CD8-positive, alpha-beta memory T cell (primary cell): ENCODE measurements at regions not wholly inside any gene's neighbourhood (a gene's known extent, or its start where the extent isn't known, plus 50 kb on each side); places are given as distances from the start of the nearest gene placed in this dataset.

Experiments
- CTCF ChIA-PET: fragments of 350-600 bp; sonication (Branson Sonifier 250); formaldehyde crosslinking; loops from one replicate; lab custom pipeline; 2021; ENCODE audit warnings: antibody characterized with exemption; lab: Charles Lee
- POLR2A ChIA-PET: fragments of 350-600 bp; sonication (Branson Sonifier 250); formaldehyde crosslinking; loops from one replicate; lab custom pipeline; 2021; ENCODE audit warnings: antibody characterized with exemption; lab: Charles Lee
- DNase-seq, 5 donors: peaks; one replicate each; pipeline versions ENCODE4 v3.0.0 to v3.0.0-alpha.2; 2020 to 2022; ENCODE audit warnings: mixed read lengths in 1 of 5
- H3K27ac ChIP-seq: one replicate; pipeline ENCODE4 v1.7.0; 2013; ENCODE audit warnings: low read depth, mild to moderate bottlenecking, low read length, moderate library complexity
- H3K27me3 ChIP-seq: 2 replicates; pipeline ENCODE4 v1.7.0; 2013; ENCODE audit warnings: low read length, mild to moderate bottlenecking; ENCODE audit not compliant: insufficient read depth, poor library complexity, severe bottlenecking
- H3K36me3 ChIP-seq: 2 replicates; pipeline ENCODE4 v1.7.0; 2013; ENCODE audit warnings: mild to moderate bottlenecking, low read length, moderate library complexity; ENCODE audit not compliant: insufficient read depth
- H3K4me1 ChIP-seq: 2 replicates; pipeline ENCODE4 v1.7.0; 2013; ENCODE audit warnings: mild to moderate bottlenecking, low read length, moderate library complexity; ENCODE audit not compliant: insufficient read depth
- H3K4me3 ChIP-seq: 2 replicates; pipeline ENCODE4 v1.7.0; 2013; ENCODE audit warnings: mild to moderate bottlenecking, low read length
- H3K9me3 ChIP-seq: 2 replicates; pipeline ENCODE4 v1.7.0; 2013; ENCODE audit warnings: mild to moderate bottlenecking, low read length
- H3K27ac Mint-ChIP-seq, 8 donors: one replicate each; pipeline ENCODE4 v1.8.0; 2020 to 2021; ENCODE audit warnings: mixed read lengths in 8 of 8, mild to moderate bottlenecking in 6 of 8, inconsistent platforms in 3 of 8, moderate library complexity in 3 of 8
- H3K27me3 Mint-ChIP-seq, 2 donors: one replicate each; pipeline ENCODE4 v1.8.0; 2020 to 2021; ENCODE audit warnings: mixed read lengths in 2 of 2, mild to moderate bottlenecking in 1 of 2, moderate library complexity in 1 of 2
- H3K36me3 Mint-ChIP-seq, 3 donors: one replicate each; pipeline ENCODE4 v1.8.0; 2020 to 2021; ENCODE audit warnings: mixed read lengths in 3 of 3, inconsistent platforms in 1 of 3, mild to moderate bottlenecking in 1 of 3
- H3K4me1 Mint-ChIP-seq, 3 donors: one replicate each; pipeline ENCODE4 v1.8.0; 2020 to 2021; ENCODE audit warnings: mixed read lengths in 3 of 3, inconsistent platforms in 1 of 3, mild to moderate bottlenecking in 1 of 3
- H3K4me3 Mint-ChIP-seq, 7 donors: one replicate each; pipeline ENCODE4 v1.8.0; 2020 to 2021; ENCODE audit warnings: mixed read lengths in 7 of 7, mild to moderate bottlenecking in 6 of 7, moderate library complexity in 4 of 7, inconsistent platforms in 2 of 7
- H3K9me3 Mint-ChIP-seq, 5 donors: one replicate each; pipeline ENCODE4 v1.8.0; 2020 to 2022; ENCODE audit warnings: mixed read lengths in 5 of 5, mild to moderate bottlenecking in 3 of 5, moderate library complexity in 2 of 5, inconsistent platforms in 1 of 5

GRCh38 chr14:49408187-49408933 is 177.8 kb downstream of the RPS29 start:
- H3K9me3 ChIP-seq: no peaks in the 10 kb centered on the region
- H3K4me3 ChIP-seq: no peak overlapping the region
- peaks cover 0 to 3% (median 0%) of the 10 kb centered on the region in 5 donors for H3K9me3 Mint-ChIP-seq
- no peak overlapping the region for H3K4me3 Mint-ChIP-seq
- H3K4me1 ChIP-seq: no peaks in the 10 kb centered on the region
- DNase-seq: no peak
- peaks cover 10 to 25% of the 10 kb centered on the region in 2 donors for H3K27me3 Mint-ChIP-seq
- ChIA-PET POLR2A (no interaction called here), CTCF (no interaction called here)
- H3K27me3 ChIP-seq: no peaks in the 10 kb centered on the region
- H3K36me3 Mint-ChIP-seq: no peaks in the 10 kb centered on the region
- no peak overlapping the region for H3K27ac ChIP-seq
- H3K27ac Mint-ChIP-seq: no peak overlapping the region
- H3K36me3 ChIP-seq: no peaks in the 10 kb centered on the region
- H3K4me1 Mint-ChIP-seq: no peaks in the 10 kb centered on the region

- ChIA-PET POLR2A (no interaction called here), CTCF (no interaction called here)
- Histone ChIP-seq H3K36me3 (no peaks in the 10 kb centered on the region), H3K4me1 (no peaks in the 10 kb centered on the region), H3K27ac (no peak overlapping the region), H3K27me3 (no peaks in the 10 kb centered on the region), H3K9me3 (no peaks in the 10 kb centered on the region), H3K4me3 (no peak overlapping the region)
- no peak for DNase-seq
- Mint-ChIP-seq H3K27ac (no peak overlapping the region), H3K4me3 (no peak overlapping the region), H3K36me3 (no peaks in the 10 kb centered on the region), H3K9me3 (peaks cover 0 to 3% (median 0%) of the 10 kb centered on the region in 5 donors), H3K4me1 (no peaks in the 10 kb centered on the region), H3K27me3 (peaks cover 7 to 15% of the 10 kb centered on the region in 2 donors)
These were observed 180.9 kb downstream of the RPS29 start for GRCh38 chr14:49405291-49405690.

GRCh38 chr14:49401373-49401772 is 184.8 kb downstream of the RPS29 start:
- DNase-seq: no peak
- Mint-ChIP-seq H3K4me1 (no peaks in the 10 kb centered on the region), H3K36me3 (no peaks in the 10 kb centered on the region), H3K27ac (no peak overlapping the region), H3K4me3 (no peak overlapping the region), H3K9me3 (no peaks in the 10 kb centered on the region), H3K27me3 (peaks cover 0 to 2% of the 10 kb centered on the region in 2 donors)
- POLR2A ChIA-PET: no interaction called here
- H3K27ac ChIP-seq: no peak overlapping the region
- H3K4me1 ChIP-seq: no peaks in the 10 kb centered on the region
- H3K4me3 ChIP-seq: no peak overlapping the region
- H3K9me3 ChIP-seq: no peaks in the 10 kb centered on the region
- no peaks in the 10 kb centered on the region for H3K36me3 ChIP-seq
- H3K27me3 ChIP-seq: no peaks in the 10 kb centered on the region
- CTCF ChIA-PET: no interaction called here

- no peak for DNase-seq
- Mint-ChIP-seq H3K4me1 (no peaks in the 10 kb centered on the region), H3K9me3 (peaks cover 0 to 4% (median 0%) of the 10 kb centered on the region in 5 donors), H3K27ac (no peak overlapping the region), H3K27me3 (peaks cover 0 to 12% of the 10 kb centered on the region in 2 donors), H3K36me3 (no peaks in the 10 kb centered on the region), H3K4me3 (no peak overlapping the region)
- ChIA-PET CTCF (no interaction called here), POLR2A (no interaction called here)
- Histone ChIP-seq H3K27me3 (no peaks in the 10 kb centered on the region), H3K4me3 (no peak overlapping the region), H3K27ac (no peak overlapping the region), H3K36me3 (no peaks in the 10 kb centered on the region), H3K4me1 (no peaks in the 10 kb centered on the region), H3K9me3 (no peaks in the 10 kb centered on the region)
These were observed 189.4 kb downstream of the RPS29 start for GRCh38 chr14:49396801-49397200.

- H3K4me3 ChIP-seq: no peak overlapping the region
- Mint-ChIP-seq H3K27ac (no peak overlapping the region), H3K9me3 (peaks cover 2 to 22% (median 16%) of the 10 kb centered on the region in 5 donors), H3K4me1 (no peaks in the 10 kb centered on the region), H3K27me3 (peaks cover 11 to 52% of the 10 kb centered on the region in 2 donors), H3K36me3 (peaks cover 0 to 10% (median 0%) of the 10 kb centered on the region in 3 donors), H3K4me3 (no peak overlapping the region)
- CTCF ChIA-PET: no interaction called here
- POLR2A ChIA-PET: no interaction called here
- H3K27me3 ChIP-seq: no peaks in the 10 kb centered on the region
- H3K27ac ChIP-seq: no peak overlapping the region
- H3K4me1 ChIP-seq: no peaks in the 10 kb centered on the region
- no peaks in the 10 kb centered on the region for H3K36me3 ChIP-seq
- no peak for DNase-seq
- no peaks in the 10 kb centered on the region for H3K9me3 ChIP-seq
These were observed 204.4 kb downstream of the RPS29 start for GRCh38 chr14:49381778-49382177.

GRCh38 chr14:49367696-49368095 is 218.5 kb downstream of the RPS29 start:
- H3K36me3 ChIP-seq: no peaks in the 10 kb centered on the region
- Mint-ChIP-seq H3K27ac (no peak overlapping the region), H3K4me1 (no peaks in the 10 kb centered on the region), H3K9me3 (peaks cover 0 to 2% (median 0%) of the 10 kb centered on the region in 5 donors), H3K36me3 (no peaks in the 10 kb centered on the region), H3K27me3 (peaks cover 3 to 4% of the 10 kb centered on the region in 2 donors), H3K4me3 (no peak overlapping the region)
- DNase-seq: no peak
- H3K9me3 ChIP-seq: no peaks in the 10 kb centered on the region
- H3K27me3 ChIP-seq: no peaks in the 10 kb centered on the region
- no peaks in the 10 kb centered on the region for H3K4me1 ChIP-seq
- POLR2A ChIA-PET: no interaction called here
- no peak overlapping the region for H3K4me3 ChIP-seq
- H3K27ac ChIP-seq: no peak overlapping the region
- CTCF ChIA-PET: no interaction called here

GRCh38 chr14:49366416-49366815 is 219.8 kb downstream of the RPS29 start:
- H3K4me3 Mint-ChIP-seq: no peak overlapping the region
- H3K9me3 ChIP-seq: no peaks in the 10 kb centered on the region
- no peaks in the 10 kb centered on the region for H3K36me3 ChIP-seq
- peaks cover 0 to 7% (median 4%) of the 10 kb centered on the region in 5 donors for H3K9me3 Mint-ChIP-seq
- H3K27me3 ChIP-seq: no peaks in the 10 kb centered on the region
- no peaks in the 10 kb centered on the region for H3K36me3 Mint-ChIP-seq
- POLR2A ChIA-PET: no interaction called here
- no peak for DNase-seq
- CTCF ChIA-PET: no interaction called here
- no peak overlapping the region for H3K4me3 ChIP-seq
- no peaks in the 10 kb centered on the region for H3K4me1 Mint-ChIP-seq
- no peak overlapping the region for H3K27ac Mint-ChIP-seq
- H3K27me3 Mint-ChIP-seq: peaks cover 3 to 4% of the 10 kb centered on the region in 2 donors
- no peak overlapping the region for H3K27ac ChIP-seq
- no peaks in the 10 kb centered on the region for H3K4me1 ChIP-seq

GRCh38 chr14:49364752-49365117 is 221.4 kb downstream of the RPS29 start:
- H3K4me1 Mint-ChIP-seq: no peaks in the 10 kb centered on the region
- H3K27ac Mint-ChIP-seq: no peak overlapping the region
- H3K27ac ChIP-seq: no peak overlapping the region
- no peak overlapping the region for H3K4me3 Mint-ChIP-seq
- no peaks in the 10 kb centered on the region for H3K27me3 ChIP-seq
- H3K36me3 Mint-ChIP-seq: no peaks in the 10 kb centered on the region
- peaks cover 0 to 3% of the 10 kb centered on the region in 2 donors for H3K27me3 Mint-ChIP-seq
- H3K4me3 ChIP-seq: no peak overlapping the region
- H3K4me1 ChIP-seq: no peaks in the 10 kb centered on the region
- POLR2A ChIA-PET: no interaction called here
- CTCF ChIA-PET: no interaction called here
- H3K9me3 ChIP-seq: no peaks in the 10 kb centered on the region
- DNase-seq: no peak
- peaks cover 0 to 15% (median 11%) of the 10 kb centered on the region in 5 donors for H3K9me3 Mint-ChIP-seq
- H3K36me3 ChIP-seq: no peaks in the 10 kb centered on the region
